Central memory CD8-positive, alpha-beta T cell (primary cell): ENCODE measurements at regions not wholly inside any gene's neighbourhood (a gene's known extent, or its start where the extent isn't known, plus 50 kb on each side); places are given as distances from the start of the nearest gene placed in this dataset.

Experiments
- ATAC-seq: fragments of 150-1000 bp; cut with Tn5 transposase; replicated peaks from 2 replicates; pipeline ENCODE4 v1.10.0; 2022; ENCODE audit warnings: mild to moderate bottlenecking, moderate FRiP score, moderate number of reproducible peaks; ENCODE audit not compliant: poor library complexity, severe bottlenecking; ENCODE audit errors: extremely low read depth
- DNase-seq, 2 donors: peaks; one replicate each; pipeline ENCODE4 v3.0.0; 2021; ENCODE audit warnings: low spot score in 2 of 2
- H3K27ac Mint-ChIP-seq: one replicate; pipeline ENCODE4 v1.8.0; 2022; ENCODE audit warnings: low read depth, mild to moderate bottlenecking, moderate library complexity, mixed read lengths
- H3K27me3 Mint-ChIP-seq: one replicate; pipeline ENCODE4 v1.8.0; 2022; ENCODE audit warnings: mixed read lengths
- H3K36me3 Mint-ChIP-seq: one replicate; pipeline ENCODE4 v1.8.0; 2022; ENCODE audit warnings: mild to moderate bottlenecking, moderate library complexity, mixed read lengths; ENCODE audit not compliant: insufficient read depth
- H3K4me1 Mint-ChIP-seq: one replicate; pipeline ENCODE4 v1.8.0; 2022; ENCODE audit warnings: mixed read lengths
- H3K4me3 Mint-ChIP-seq: one replicate; pipeline ENCODE4 v1.8.0; 2022; ENCODE audit warnings: mild to moderate bottlenecking, moderate library complexity, mixed read lengths
- H3K9me3 Mint-ChIP-seq: one replicate; pipeline ENCODE4 v1.8.0; 2022; ENCODE audit warnings: mixed read lengths

DNA sequence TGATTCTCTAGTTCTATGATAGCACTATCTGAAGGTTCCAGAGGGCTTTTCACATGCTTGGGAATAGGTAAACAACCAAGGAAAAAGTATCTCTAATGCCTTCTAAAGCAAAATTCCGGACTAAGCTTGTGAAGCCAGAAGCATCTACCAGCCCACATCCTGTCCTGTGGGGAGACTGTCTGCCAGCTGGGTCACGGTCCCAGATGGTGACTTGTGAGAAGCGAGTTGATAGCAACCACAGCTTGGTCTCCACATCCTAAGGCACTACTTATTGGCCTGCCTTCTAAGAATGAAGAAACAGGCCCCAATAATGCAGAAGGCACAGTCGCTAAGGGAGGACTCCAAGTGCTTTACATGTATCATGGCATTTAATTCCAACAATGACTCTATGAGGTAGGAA is 184.1 kb upstream of the ADRA1B start:
- Mint-ChIP-seq H3K4me3 (no peak overlapping the region), H3K27me3 (peaks cover 74% of the 10 kb centered on the region), H3K4me1 (peaks cover 6% of the 10 kb centered on the region), H3K9me3 (no peaks in the 10 kb centered on the region), H3K27ac (no peak overlapping the region), H3K36me3 (no peaks in the 10 kb centered on the region)
- ATAC-seq: peak; percentile 57
- no peak for DNase-seq

GRCh38 chr5:159734366-159734765 is 181.9 kb upstream of the ADRA1B start:
- DNase-seq: no peak
- H3K4me1 Mint-ChIP-seq: peaks cover 6% of the 10 kb centered on the region
- H3K9me3 Mint-ChIP-seq: no peaks in the 10 kb centered on the region
- no peak overlapping the region for H3K27ac Mint-ChIP-seq
- no peak for ATAC-seq
- H3K27me3 Mint-ChIP-seq: peaks cover 74% of the 10 kb centered on the region
- H3K36me3 Mint-ChIP-seq: no peaks in the 10 kb centered on the region
- no peak overlapping the region for H3K4me3 Mint-ChIP-seq

DNA sequence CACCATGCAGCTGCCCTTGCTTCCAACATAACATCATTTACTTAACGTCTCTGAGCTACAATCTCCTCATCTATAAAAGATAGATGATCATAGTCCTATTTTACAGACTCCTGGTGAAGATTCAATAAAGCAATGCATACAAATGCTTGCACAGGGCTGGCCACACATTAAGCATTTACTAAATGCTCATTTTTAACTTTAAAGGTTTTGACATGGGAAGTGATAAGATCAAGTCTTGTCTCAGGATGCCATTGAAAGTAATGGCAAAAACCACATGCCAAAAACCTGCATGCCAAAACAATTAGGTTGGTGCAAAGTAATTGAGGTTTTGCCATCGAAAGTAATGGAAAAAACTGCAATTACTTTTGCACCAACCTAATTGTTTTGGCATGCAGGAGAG is 181.2 kb upstream of the ADRA1B start:
- Mint-ChIP-seq H3K4me3 (no peak overlapping the region), H3K9me3 (no peaks in the 10 kb centered on the region), H3K27ac (no peak overlapping the region), H3K27me3 (peaks cover 73% of the 10 kb centered on the region), H3K36me3 (no peaks in the 10 kb centered on the region), H3K4me1 (peaks cover 6% of the 10 kb centered on the region)
- ATAC-seq (no peak), DNase-seq (no peak)

- H3K27me3 Mint-ChIP-seq: peaks cover 73% of the 10 kb centered on the region
- H3K36me3 Mint-ChIP-seq: no peaks in the 10 kb centered on the region
- no peak overlapping the region for H3K4me3 Mint-ChIP-seq
- H3K4me1 Mint-ChIP-seq: peaks cover 6% of the 10 kb centered on the region
- DNase-seq: no peak
- no peak for ATAC-seq
- no peaks in the 10 kb centered on the region for H3K9me3 Mint-ChIP-seq
- H3K27ac Mint-ChIP-seq: no peak overlapping the region
These were observed 180.3 kb upstream of the ADRA1B start for GRCh38 chr5:159735749-159736660.

DNA sequence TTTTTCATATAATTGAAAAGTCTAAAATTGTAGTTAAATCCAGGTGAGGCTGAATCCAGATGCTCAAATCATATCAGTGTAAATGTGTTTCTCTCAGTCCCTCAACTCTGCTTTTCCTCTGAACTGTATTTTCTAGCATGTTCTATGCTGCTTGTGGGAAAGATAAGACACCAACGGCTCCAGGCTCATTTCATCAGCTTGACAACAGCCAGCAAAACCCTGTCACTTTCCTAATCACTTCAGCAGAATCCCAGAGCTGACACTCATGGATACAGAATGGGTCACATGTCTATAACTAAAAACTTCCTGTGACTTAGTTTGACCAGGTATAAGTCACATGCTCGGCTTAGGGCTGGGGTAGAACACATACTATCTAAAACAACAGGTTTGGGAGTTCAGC is 179.4 kb upstream of the ADRA1B start:
- peaks cover 68% of the 10 kb centered on the region for H3K27me3 Mint-ChIP-seq

DNA sequence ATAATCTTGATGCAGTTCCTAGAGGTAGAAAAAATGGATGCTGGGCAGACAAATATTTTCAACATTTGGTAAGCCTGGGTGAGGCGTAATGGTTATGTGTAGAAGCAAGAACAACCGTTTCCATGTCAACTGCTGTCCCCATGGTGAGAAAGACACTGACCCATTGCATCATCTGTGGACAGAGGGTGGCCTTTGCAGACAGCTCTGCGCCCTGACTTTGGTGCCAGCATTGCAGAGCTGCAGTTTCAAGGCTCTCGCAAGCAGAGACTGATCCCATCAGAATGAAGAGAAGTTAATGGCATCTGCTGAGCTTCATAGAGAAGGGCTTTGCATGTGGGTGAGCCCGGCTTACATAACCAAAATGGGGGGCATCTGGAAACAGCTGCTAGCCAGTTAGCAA is 179.0 kb upstream of the ADRA1B start:
- H3K27me3 Mint-ChIP-seq: peaks cover 64% of the 10 kb centered on the region
- no peaks in the 10 kb centered on the region for H3K36me3 Mint-ChIP-seq
- H3K9me3 Mint-ChIP-seq: no peaks in the 10 kb centered on the region
- ATAC-seq: no peak
- no peak overlapping the region for H3K4me3 Mint-ChIP-seq
- peaks cover 6% of the 10 kb centered on the region for H3K4me1 Mint-ChIP-seq
- H3K27ac Mint-ChIP-seq: no peak overlapping the region
- no peak for DNase-seq

More for the DNA sequence above, 179.4 kb upstream of the ADRA1B start:
- DNase-seq (no peak), ATAC-seq (no peak)
- Mint-ChIP-seq H3K9me3 (no peaks in the 10 kb centered on the region), H3K27ac (no peak overlapping the region), H3K4me1 (peaks cover 6% of the 10 kb centered on the region), H3K4me3 (no peak overlapping the region), H3K36me3 (no peaks in the 10 kb centered on the region)

GRCh38 chr5:159741829-159742322 is 174.4 kb upstream of the ADRA1B start:
- H3K27me3 Mint-ChIP-seq: peaks cover 44% of the 10 kb centered on the region
- H3K36me3 Mint-ChIP-seq: no peaks in the 10 kb centered on the region
- no peak for ATAC-seq
- DNase-seq: no peak
- no peaks in the 10 kb centered on the region for H3K4me1 Mint-ChIP-seq
- H3K4me3 Mint-ChIP-seq: no peak overlapping the region
- no peak overlapping the region for H3K27ac Mint-ChIP-seq
- H3K9me3 Mint-ChIP-seq: no peaks in the 10 kb centered on the region

DNA sequence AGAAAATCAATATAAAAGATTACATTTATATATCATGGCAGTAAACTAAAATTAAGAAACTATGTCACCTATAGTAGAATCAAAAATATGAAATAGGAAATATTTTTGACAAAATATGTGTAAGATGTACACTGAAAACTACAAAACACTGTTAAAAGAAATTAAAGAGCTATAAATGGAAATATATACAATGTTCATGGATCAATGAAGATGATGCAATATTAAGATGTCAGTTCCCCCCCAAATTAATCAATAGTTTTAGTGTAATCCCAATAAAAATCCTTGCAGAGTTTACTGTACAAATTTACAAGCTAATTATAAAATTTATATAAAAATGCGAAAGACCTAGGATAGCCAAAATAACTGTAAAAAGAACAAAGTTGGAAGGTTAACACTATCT is 173.0 kb upstream of the ADRA1B start:
- H3K36me3 Mint-ChIP-seq: no peaks in the 10 kb centered on the region
- ATAC-seq (no peak), DNase-seq (no peak)
- no peak overlapping the region for H3K27ac Mint-ChIP-seq
- H3K27me3 Mint-ChIP-seq: peaks cover 36% of the 10 kb centered on the region
- no peaks in the 10 kb centered on the region for H3K9me3 Mint-ChIP-seq
- no peak overlapping the region for H3K4me3 Mint-ChIP-seq
- no peaks in the 10 kb centered on the region for H3K4me1 Mint-ChIP-seq

DNA sequence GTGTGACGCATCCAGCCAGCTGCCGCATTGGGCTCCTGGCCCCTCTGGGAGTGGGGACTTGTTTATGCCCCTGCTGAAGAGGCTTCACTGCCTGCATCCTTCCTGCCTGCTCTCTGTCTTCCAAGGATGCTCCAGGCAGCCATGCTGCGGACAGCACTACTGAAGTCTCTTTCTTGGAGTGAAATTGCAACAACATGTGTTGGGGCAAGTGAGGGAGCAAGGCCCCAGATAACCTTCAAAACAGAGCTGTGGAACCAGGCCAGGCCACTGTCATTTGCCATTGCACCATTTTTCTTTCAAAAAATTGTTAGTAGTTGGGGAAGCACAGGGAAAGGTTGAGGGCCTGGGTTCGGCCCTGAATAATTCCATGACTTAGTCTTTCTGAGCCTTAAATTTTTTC is 169.6 kb upstream of the ADRA1B start:
- DNase-seq (no peak), ATAC-seq (no peak)
- H3K4me3 Mint-ChIP-seq: no peak overlapping the region
- H3K27ac Mint-ChIP-seq: no peak overlapping the region
- peaks cover 15% of the 10 kb centered on the region for H3K27me3 Mint-ChIP-seq
- H3K36me3 Mint-ChIP-seq: no peaks in the 10 kb centered on the region
- H3K9me3 Mint-ChIP-seq: no peaks in the 10 kb centered on the region
- H3K4me1 Mint-ChIP-seq: no peaks in the 10 kb centered on the region

- Mint-ChIP-seq H3K27ac (no peak overlapping the region), H3K4me1 (no peaks in the 10 kb centered on the region), H3K27me3 (peaks cover 33% of the 10 kb centered on the region), H3K36me3 (no peaks in the 10 kb centered on the region), H3K4me3 (no peak overlapping the region), H3K9me3 (no peaks in the 10 kb centered on the region)
- ATAC-seq (no peak), DNase-seq (no peak)
These were observed 167.1 kb upstream of the ADRA1B start for GRCh38 chr5:159749146-159749545.

GRCh38 chr5:159750226-159750625 is 166.1 kb upstream of the ADRA1B start:
- ATAC-seq (no peak), DNase-seq (no peak)
- Mint-ChIP-seq H3K4me3 (no peak overlapping the region), H3K9me3 (no peaks in the 10 kb centered on the region), H3K27ac (no peak overlapping the region), H3K36me3 (no peaks in the 10 kb centered on the region), H3K4me1 (no peaks in the 10 kb centered on the region), H3K27me3 (peaks cover 38% of the 10 kb centered on the region)

- no peak for DNase-seq
- Mint-ChIP-seq H3K36me3 (no peaks in the 10 kb centered on the region), H3K9me3 (no peaks in the 10 kb centered on the region), H3K27ac (no peak overlapping the region), H3K27me3 (peaks cover 38% of the 10 kb centered on the region), H3K4me3 (no peak overlapping the region), H3K4me1 (no peaks in the 10 kb centered on the region)
- ATAC-seq: no peak
These were observed 164.8 kb upstream of the ADRA1B start for GRCh38 chr5:159751459-159751858.

DNA sequence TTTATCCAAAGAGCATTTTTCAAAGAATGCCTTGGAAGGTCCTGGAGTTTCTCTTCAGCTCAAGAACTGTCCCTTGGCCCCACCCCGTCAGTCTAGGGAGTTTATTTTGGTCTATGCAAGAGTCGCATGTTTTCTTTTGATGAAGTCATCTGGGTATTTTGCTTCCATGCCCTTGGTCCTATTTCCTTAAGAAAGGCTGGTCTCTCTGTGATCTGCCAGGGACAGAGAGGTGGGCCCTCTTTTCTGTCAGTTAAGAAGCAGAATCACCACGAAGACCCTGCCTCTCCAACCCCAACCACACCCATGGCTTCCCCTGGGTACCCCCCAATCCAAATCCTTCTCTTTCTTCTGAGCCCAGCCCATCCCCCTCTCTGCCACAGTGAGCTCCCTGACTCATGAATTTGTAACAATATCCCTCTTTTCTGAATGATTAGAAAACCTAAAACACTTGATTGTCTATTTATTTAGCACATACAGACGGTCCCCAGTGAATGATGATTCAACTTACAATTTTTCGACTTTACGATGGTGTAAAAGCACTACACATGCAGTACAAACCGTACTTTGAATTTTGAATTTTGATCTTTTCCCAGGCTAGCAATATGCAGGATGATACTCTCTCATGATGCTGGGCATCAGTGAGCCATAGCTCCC is 163.5 kb upstream of the ADRA1B start:
- ATAC-seq (no peak), DNase-seq (no peak)
- H3K27ac Mint-ChIP-seq: no peak overlapping the region
- no peaks in the 10 kb centered on the region for H3K9me3 Mint-ChIP-seq
- no peaks in the 10 kb centered on the region for H3K4me1 Mint-ChIP-seq
- no peak overlapping the region for H3K4me3 Mint-ChIP-seq
- no peaks in the 10 kb centered on the region for H3K36me3 Mint-ChIP-seq
- H3K27me3 Mint-ChIP-seq: peaks cover 38% of the 10 kb centered on the region
